Fibroblast of gingiva (primary cell): ENCODE measurements at regions not wholly inside any gene's neighbourhood (a gene's known extent, or its start where the extent isn't known, plus 50 kb on each side); places are given as distances from the start of the nearest gene placed in this dataset.
"Not testable (repeated sequence)": the region's sequence is repeated elsewhere in the genome, so short reads cannot be mapped to it uniquely, and the experiment has no call there.

Source experiments
- DNase-seq: peaks from one replicate; pipeline ENCODE4 v3.0.0-alpha.2; 2011; ENCODE audit warnings: low read depth

GRCh38 chrX:106220177-106220576 lies 52.1 kb downstream of the PWWP3B start:
- DNase-seq = no peak

- DNase-seq = no peak
Observed at GRCh38 chrX:106243376-106243775, 75.3 kb downstream of the PWWP3B start.

GRCh38 chrX:106246511-106246910 lies 78.4 kb downstream of the PWWP3B start:
- no peak for DNase-seq

- DNase-seq = no peak
Observed at GRCh38 chrX:106247162-106247561, 79.1 kb downstream of the PWWP3B start.

GRCh38 chrX:106249706-106250379 lies 81.7 kb downstream of the PWWP3B start:
- DNase-seq = no peak

- DNase-seq = no peak
Observed at GRCh38 chrX:106263817-106264216, 95.7 kb downstream of the PWWP3B start.

GRCh38 chrX:106273947-106274587 lies 106.0 kb downstream of the PWWP3B start:
- DNase-seq = not testable (repeated sequence)

GRCh38 chrX:106275172-106275571 lies 107.1 kb downstream of the PWWP3B start:
- not testable (repeated sequence) for DNase-seq

GRCh38 chrX:106278951-106279350 lies 110.8 kb downstream of the PWWP3B start:
- no peak for DNase-seq

GRCh38 chrX:106281383-106281782 lies 113.3 kb downstream of the PWWP3B start:
- DNase-seq = no peak

- DNase-seq = no peak
Observed at GRCh38 chrX:106283841-106284240, 115.7 kb downstream of the PWWP3B start.

GRCh38 chrX:106284431-106285025 lies 116.4 kb downstream of the PWWP3B start:
- DNase-seq = no peak

- no peak for DNase-seq
Observed at GRCh38 chrX:106286053-106286650, 118.0 kb downstream of the PWWP3B start.

- not testable (repeated sequence) for DNase-seq
Observed at GRCh38 chrX:106290778-106291177, 122.7 kb downstream of the PWWP3B start.

GRCh38 chrX:106291779-106292390 lies 123.8 kb downstream of the PWWP3B start:
- not testable (repeated sequence) for DNase-seq

GRCh38 chrX:106300239-106300638 lies 132.1 kb downstream of the PWWP3B start:
- no peak for DNase-seq

- no peak for DNase-seq
Observed at GRCh38 chrX:106300656-106301055, 132.6 kb downstream of the PWWP3B start.

GRCh38 chrX:106302304-106302703 lies 134.2 kb downstream of the PWWP3B start:
- no peak for DNase-seq

GRCh38 chrX:106306391-106306947 lies 138.4 kb downstream of the PWWP3B start:
- DNase-seq = no peak

GRCh38 chrX:106323357-106323756 lies 155.3 kb downstream of the PWWP3B start:
- no peak for DNase-seq

- no peak for DNase-seq
Observed at GRCh38 chrX:106331606-106332005, 163.5 kb downstream of the PWWP3B start.

- no peak for DNase-seq
Observed at GRCh38 chrX:106341823-106342222, 173.7 kb downstream of the PWWP3B start.
